A549 (cell line): ENCODE measurements at regions not wholly inside any gene's neighbourhood (a gene's known extent, or its start where the extent isn't known, plus 50 kb on each side); places are given as distances from the start of the nearest gene placed in this dataset.

Experiments
- ATOH8 ChIP-seq: fragments of 250-450 bp; sonication (Bioruptor Pico); IDR thresholded peaks from 2 replicates; pipeline ENCODE4 v1.5.0; 2020; ENCODE audit warnings: low read depth, mild to moderate bottlenecking, moderate library complexity
- EP300 ChIP-seq, 2 experiments: fragments of >200 bp; sonication (Bioruptor Twin); formaldehyde crosslinking; IDR thresholded peaks; 2 replicates in 1 of 2; 3 replicates in 1 of 2; pipeline ENCODE4 v1.6.1; 2016 to 2017
- POLR2AphosphoS2 ChIP-seq: conservative IDR thresholded peaks from 2 replicates; pipeline ENCODE4 v1.6.1; 2012; ENCODE audit warnings: low read length, improper control_type of control experiment, inconsistent platforms

DNA sequence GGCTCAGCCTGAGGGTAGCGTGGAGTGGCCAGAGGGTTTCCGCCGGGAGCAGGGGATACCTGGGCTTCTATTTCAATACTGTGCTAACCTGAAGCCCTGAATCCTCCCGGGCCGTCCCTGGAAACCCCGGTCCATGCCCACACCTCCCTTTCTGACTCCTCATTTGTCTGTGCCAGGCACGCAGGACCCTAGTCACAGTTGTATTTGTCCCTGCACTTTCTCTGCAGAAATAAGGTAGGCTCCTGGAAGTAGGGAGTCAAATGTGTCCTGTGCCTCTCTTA lies 418.8 kb upstream of the HS6ST1 start:
- TF ChIP-seq POLR2AphosphoS2, result no peak
- TF ChIP-seq ATOH8 (CRISPR knock-in tag), result no peak
- TF ChIP-seq EP300 (IDR thresholded peaks at IDR 0.05), result no peak
